Bronchial epithelial cell (primary cell): ENCODE measurements at regions not wholly inside any gene's neighbourhood (a gene's known extent, or its start where the extent isn't known, plus 50 kb on each side); places are given as distances from the start of the nearest gene placed in this dataset.

Experiments
- DNase-seq: peaks from one replicate; pipeline ENCODE4 v3.0.0-alpha.2; 2010; ENCODE audit warnings: low read depth
- FAIRE-seq: peaks from 2 replicates; lab custom pipeline; 2011; peaks lifted over from hg19 to GRCh38; lab: Jason Lieb, UNC
- H3K27me3 ChIP-seq: 2 replicates; pipeline ENCODE4 v1.5.1; 2011; ENCODE audit warnings: low read length; ENCODE audit not compliant: control insufficient read depth, insufficient read depth
- H3K36me3 ChIP-seq: 2 replicates; pipeline ENCODE4 v1.5.1; 2011; ENCODE audit warnings: low read length; ENCODE audit not compliant: control insufficient read depth, insufficient read depth
- H3K4me3 ChIP-seq: 2 replicates; pipeline ENCODE4 v1.5.1; 2011; ENCODE audit warnings: mild to moderate bottlenecking, low read depth, low read length, control low read depth
- CTCF ChIP-seq: IDR thresholded peaks from 2 replicates; pipeline ENCODE4 v1.5.1; 2011; ENCODE audit warnings: mild to moderate bottlenecking, moderate library complexity, low read length, control low read depth, inconsistent platforms; ENCODE audit not compliant: insufficient read depth, severe bottlenecking

- no peak for FAIRE-seq
- Histone ChIP-seq H3K27me3 (no peaks in the 10 kb centered on the region), H3K4me3 (no peak overlapping the region), H3K36me3 (no peaks in the 10 kb centered on the region)
- TF ChIP-seq CTCF = no peak
- DNase-seq = no peak
These were observed 91.4 kb downstream of the ARL4C start for GRCh38 chr2:234405462-234405861.

- FAIRE-seq = no peak
These were observed 91.9 kb downstream of the ARL4C start for GRCh38 chr2:234404957-234405356.

GRCh38 chr2:234403751-234404150, 93.1 kb downstream of the ARL4C start:
- no peak overlapping the region for H3K4me3 ChIP-seq
- no peaks in the 10 kb centered on the region for H3K27me3 ChIP-seq
- TF ChIP-seq CTCF = no peak
- no peak for DNase-seq
- no peaks in the 10 kb centered on the region for H3K36me3 ChIP-seq
- FAIRE-seq = no peak

More at GRCh38 chr2:234404957-234405356, 91.9 kb downstream of the ARL4C start:
- Histone ChIP-seq H3K27me3 (no peaks in the 10 kb centered on the region), H3K36me3 (no peaks in the 10 kb centered on the region), H3K4me3 (no peak overlapping the region)
- TF ChIP-seq CTCF = no peak
- no peak for DNase-seq

- Histone ChIP-seq H3K27me3 (no peaks in the 10 kb centered on the region), H3K36me3 (no peaks in the 10 kb centered on the region), H3K4me3 (no peak overlapping the region)
- FAIRE-seq = no peak
- TF ChIP-seq CTCF = no peak
- no peak for DNase-seq
These were observed 93.8 kb downstream of the ARL4C start for GRCh38 chr2:234403074-234403473.

- TF ChIP-seq CTCF = no peak
- FAIRE-seq (no peak), DNase-seq (no peak)
- H3K27me3 ChIP-seq = no peaks in the 10 kb centered on the region
- no peaks in the 10 kb centered on the region for H3K36me3 ChIP-seq
- no peak overlapping the region for H3K4me3 ChIP-seq
These were observed 95.5 kb downstream of the ARL4C start for GRCh38 chr2:234401426-234401825.
